CD4-positive, alpha-beta T cell treated with Interleukin-15 for 4 hours (primary cell): ENCODE measurements at regions not wholly inside any gene's neighbourhood (a gene's known extent, or its start where the extent isn't known, plus 50 kb on each side); places are given as distances from the start of the nearest gene placed in this dataset.

Source experiments
- DNase-seq: peaks from one replicate; pipeline ENCODE4 v3.0.0-alpha.2; 2020; ENCODE audit warnings: low spot score

DNA sequence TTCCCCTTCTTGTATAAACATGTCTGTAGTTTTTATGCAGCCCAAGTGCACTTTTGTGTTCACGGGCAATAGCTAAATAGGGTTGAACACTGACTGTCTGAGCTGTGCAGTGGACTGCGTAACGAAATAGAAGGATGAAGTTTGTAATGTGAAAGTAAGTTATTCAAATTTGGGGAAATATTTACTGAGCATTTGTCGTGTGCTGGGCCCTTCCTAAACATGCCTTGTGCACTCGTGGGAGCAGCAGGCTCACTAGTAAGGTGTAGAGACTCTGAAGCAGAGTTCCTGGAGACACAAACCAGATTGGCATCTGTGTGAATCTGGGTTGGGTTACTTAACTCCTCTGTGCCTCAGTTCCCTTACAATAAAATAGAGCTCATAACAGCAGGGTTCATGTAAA is 51.7 kb upstream of the C1QTNF7 start:
- no peak for DNase-seq

DNA sequence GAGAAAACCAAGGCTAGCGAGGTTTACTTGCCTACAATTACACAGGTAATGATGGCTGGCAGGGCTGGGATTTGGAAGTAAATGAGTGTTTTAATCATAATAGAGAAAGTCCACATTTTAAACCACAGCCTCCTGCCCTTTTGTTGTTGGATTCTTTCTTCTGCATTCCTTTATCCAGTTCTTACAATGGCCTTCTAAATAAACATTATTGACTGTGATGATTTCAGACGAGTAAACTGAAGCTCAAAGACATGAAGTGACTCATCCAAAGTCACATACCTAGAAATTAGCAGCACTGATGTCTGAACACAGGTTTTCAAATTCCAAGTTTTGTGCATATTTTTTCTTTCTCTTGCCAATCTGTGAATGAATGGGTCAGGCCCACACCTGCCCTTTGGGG is 51.2 kb upstream of the C1QTNF7 start:
- DNase-seq, result no peak
